HCT116 (cell line): ENCODE measurements at regions not wholly inside any gene's neighbourhood (a gene's known extent, or its start where the extent isn't known, plus 50 kb on each side); places are given as distances from the start of the nearest gene placed in this dataset.

ENCODE experiments used
- ATAC-seq: fragments of 200-7000 bp; cut with Tn5 transposase; 2 replicates; pipeline ENCODE4 v1.9.1; 2020; ENCODE audit warnings: mild to moderate bottlenecking, moderate library complexity
- BruUV-seq: library from RNA; stranded (reverse); fragments of 400-500 nt; replicated peaks from 2 replicates; lab custom pipeline; 2021; lab: Mats Ljungman, UMichigan
- CTCF ChIA-PET: fragments of 300-600 bp; sonication (Branson Sonifier 250); formaldehyde crosslinking; loops from one replicate; lab custom pipeline; 2021; ENCODE audit warnings: antibody characterized with exemption; lab: Charles Lee
- POLR2A ChIA-PET: fragments of 300-600, 350-600 bp; sonication (Branson Sonifier 250); formaldehyde crosslinking; loops from one replicate; lab custom pipeline; 2021; ENCODE audit warnings: antibody characterized with exemption; lab: Charles Lee
- RAD21 ChIA-PET, 2 experiments: fragments of 300-600 bp; sonication (Branson Sonifier 250); formaldehyde crosslinking; loops; one replicate each; lab custom pipeline; 2023; ENCODE audit warnings: low total read pairs in 2 of 2; ENCODE audit not compliant: uncharacterized antibody in 2 of 2, unreplicated experiment in 2 of 2, low non-redundant PET in 1 of 2; lab: Charles Lee
- DNase-seq: peaks from one replicate; pipeline ENCODE4 v3.0.0-alpha.2; 2010; ENCODE audit warnings: low read depth, low spot score
- H2AFZ ChIP-seq: fragments of 200-600 bp; shearing (Covaris generic), sonication (generic); 2 replicates; pipeline ENCODE4 v1.6.1; 2017; ENCODE audit warnings: low read depth, mixed run types, mixed read lengths, antibody characterized with exemption, low read length; ENCODE audit not compliant: poor library complexity, severe bottlenecking
- H3K27ac ChIP-seq: 2 replicates; pipeline ENCODE4 v1.5.1; 2012; ENCODE audit warnings: low read depth, low read length
- H3K27me3 ChIP-seq: fragments of 200-600 bp; sonication (generic); 2 replicates; pipeline ENCODE4 v1.6.1; 2016; ENCODE audit warnings: mixed run types, low read length, mixed read lengths; ENCODE audit not compliant: insufficient read depth
- H3K36me3 ChIP-seq, 2 experiments: fragments of 200-500 bp in 1 of 2; fragments of 200-600 bp in 1 of 2; sonication (Bioruptor generic) in 1 of 2; sonication (generic) in 1 of 2; 2 replicates each; pipeline versions ENCODE4 v1.5.1 to v1.6.1; 2014 to 2016; ENCODE audit warnings: low read length in 2 of 2, inconsistent platforms in 1 of 2, mixed read lengths in 1 of 2, mixed run types in 1 of 2; ENCODE audit not compliant: insufficient read depth in 2 of 2, control insufficient read depth in 1 of 2
- H3K4me1 ChIP-seq, 2 experiments: fragments of 200-600 bp in 1 of 2; sonication (generic) in 1 of 2; 2 replicates each; pipeline versions ENCODE4 v1.5.1 to v1.6.1; 2012 to 2017; ENCODE audit warnings: low read length in 2 of 2, inconsistent platforms in 1 of 2, mild to moderate bottlenecking in 1 of 2, mixed read lengths in 1 of 2, mixed run types in 1 of 2, moderate library complexity in 1 of 2; ENCODE audit not compliant: insufficient read depth in 2 of 2, control insufficient read depth in 1 of 2
- H3K4me2 ChIP-seq: fragments of 200-600 bp; sonication (generic); 2 replicates; pipeline ENCODE4 v1.6.1; 2017; ENCODE audit warnings: mixed run types, low read length, mixed read lengths
- H3K4me3 ChIP-seq, 2 experiments: fragments of 200-600 bp in 1 of 2; sonication (generic) in 1 of 2; replicated peaks in 1 of 2; 2 replicates each; pipeline ENCODE4 v1.5.1; 2011 to 2016; ENCODE audit warnings: low read length in 2 of 2, control low read depth in 1 of 2, low read depth in 1 of 2, mild to moderate bottlenecking in 1 of 2, mixed read lengths in 1 of 2, mixed run types in 1 of 2
- H3K79me2 ChIP-seq: fragments of 200-600 bp; sonication (generic); 2 replicates; pipeline ENCODE4 v1.6.1; 2017; ENCODE audit warnings: mild to moderate bottlenecking, mixed run types, low read length, moderate library complexity, mixed read lengths; ENCODE audit not compliant: insufficient read depth
- H3K9ac ChIP-seq: fragments of 200-600 bp; sonication (generic); 2 replicates; pipeline ENCODE4 v1.6.1; 2016; ENCODE audit warnings: low read length, mixed read lengths
- H3K9me2 ChIP-seq: fragments of 200-600 bp; sonication (generic), shearing (Covaris generic); 2 replicates; pipeline ENCODE4 v1.6.1; 2017; ENCODE audit warnings: mixed run types, mild to moderate bottlenecking, moderate library complexity; ENCODE audit not compliant: insufficient read depth
- H3K9me3 ChIP-seq, 2 experiments: fragments of 200-500 bp in 1 of 2; fragments of 200-600 bp in 1 of 2; sonication (Bioruptor generic) in 1 of 2; sonication (generic) in 1 of 2; 2 replicates each; pipeline ENCODE4 v1.6.1; 2014 to 2017; ENCODE audit warnings: low read length in 2 of 2, mixed read lengths in 2 of 2, inconsistent platforms in 1 of 2, low read depth in 1 of 2, mild to moderate bottlenecking in 1 of 2, mixed run types in 1 of 2, moderate library complexity in 1 of 2; ENCODE audit not compliant: control insufficient read depth in 1 of 2, insufficient read depth in 1 of 2
- H4K20me1 ChIP-seq: fragments of 200-600 bp; sonication (generic), shearing (Covaris generic); 2 replicates; pipeline ENCODE4 v1.6.1; 2017; ENCODE audit warnings: mixed run types, mild to moderate bottlenecking, moderate library complexity; ENCODE audit not compliant: insufficient read depth
- CBX3 ChIP-seq: IDR thresholded peaks from 2 replicates; pipeline ENCODE4 v1.6.1; 2012; ENCODE audit warnings: low read depth
- CEBPB ChIP-seq: IDR thresholded peaks from 2 replicates; pipeline ENCODE4 v1.6.1; 2012; ENCODE audit warnings: low read depth
- EGR1 ChIP-seq: IDR thresholded peaks from 2 replicates; pipeline ENCODE4 v1.6.1; 2012; ENCODE audit warnings: low read depth
- ELF1 ChIP-seq: IDR thresholded peaks from 2 replicates; pipeline ENCODE4 v1.6.1; 2012; ENCODE audit warnings: low read depth, borderline replicate concordance
- EZH2phosphoT487 ChIP-seq: fragments of 200-600 bp; IDR thresholded peaks from 2 replicates; pipeline ENCODE4 v1.6.1; 2018; ENCODE audit warnings: antibody characterized with exemption, borderline replicate concordance
- FOSL1 ChIP-seq: IDR thresholded peaks from 2 replicates; pipeline ENCODE4 v1.6.1; 2012; ENCODE audit warnings: low read depth
- JUND ChIP-seq: IDR thresholded peaks from 2 replicates; pipeline ENCODE4 v1.6.1; 2012
- POLR2A ChIP-seq: IDR thresholded peaks from 2 replicates; pipeline ENCODE4 v1.7.0; 2011; ENCODE audit warnings: borderline replicate concordance; ENCODE audit not compliant: insufficient read depth, insufficient read length; ENCODE audit errors: extremely low read depth
- RAD21 ChIP-seq: IDR thresholded peaks from 2 replicates; pipeline ENCODE4 v1.6.1; 2012; ENCODE audit warnings: low read depth, mild to moderate bottlenecking
- SIN3A ChIP-seq: IDR thresholded peaks from 2 replicates; pipeline ENCODE4 v1.6.1; 2012; ENCODE audit warnings: low read depth
- SRF ChIP-seq: IDR thresholded peaks from 2 replicates; pipeline ENCODE4 v1.6.1; 2012; ENCODE audit warnings: low read depth
- TCF7L2 ChIP-seq: IDR thresholded peaks from 2 replicates; pipeline ENCODE4 v1.7.0; 2011; ENCODE audit warnings: borderline replicate concordance, inconsistent platforms; ENCODE audit not compliant: insufficient read depth, insufficient read length; ENCODE audit errors: extremely low read depth
- YY1 ChIP-seq: IDR thresholded peaks from 2 replicates; pipeline ENCODE4 v1.6.1; 2011; ENCODE audit warnings: low read length, low read depth, moderate library complexity, mild to moderate bottlenecking; ENCODE audit not compliant: insufficient replicate concordance; ENCODE audit errors: extremely low read depth
- ZFX ChIP-seq: fragments of 450-650 bp; IDR thresholded peaks from 2 replicates; pipeline ENCODE4 v1.6.1; 2017
- ZNF274 ChIP-seq: fragments of 200-500 bp; sonication (Bioruptor generic); IDR thresholded peaks from 2 replicates; pipeline ENCODE4 v1.6.1; 2014; ENCODE audit warnings: mild to moderate bottlenecking, low read depth, low read length, inconsistent platforms
- intact Hi-C: fragments of 100-400 bp; cut with micrococcal nuclease; formaldehyde crosslinking; loops from 2 replicates; pipeline ENCODE4 v1.10.0; 2022
- TF ChIP-seq, protein P1 (sequence below): IDR thresholded peaks from 2 replicates; pipeline ENCODE4 v1.6.1; 2012
- TF ChIP-seq, protein P2 (sequence below): IDR thresholded peaks from 2 replicates; pipeline ENCODE4 v1.6.1; 2012; ENCODE audit warnings: low read depth

DNA sequence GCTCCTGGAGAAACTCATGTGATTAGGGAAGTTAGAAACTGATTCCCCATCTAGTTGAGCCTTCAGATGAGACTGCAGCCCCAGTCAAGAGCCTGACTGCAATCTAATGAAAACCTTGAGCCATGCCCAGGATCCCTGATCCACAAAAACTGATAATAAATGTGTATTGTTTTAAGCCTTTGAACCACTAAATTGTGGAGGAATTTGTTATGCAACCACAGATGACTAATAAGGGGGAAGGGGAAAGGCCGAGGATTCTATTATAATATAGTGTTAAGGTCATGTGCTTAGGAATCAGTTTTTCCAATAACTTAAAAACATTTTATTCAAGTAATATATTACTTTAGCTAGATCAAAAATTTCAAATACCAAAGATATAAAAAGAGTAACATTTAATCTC is 52.8 kb upstream of the USP25 start:
- Histone ChIP-seq H3K9ac (no peak overlapping the region), H4K20me1 (no peaks in the 10 kb centered on the region), H3K36me3 (no peaks in the 10 kb centered on the region), H3K4me2 (no peak overlapping the region), H3K9me2 (no peaks in the 10 kb centered on the region), H3K4me3 (no peak overlapping the region), H3K9me3 (no peaks in the 10 kb centered on the region), H3K4me1 (peaks cover 0 to under 1% of the 10 kb centered on the region in 2 experiments; a peak in 1 of 4 replicates), H3K79me2 (no peaks in the 10 kb centered on the region), H3K27me3 (no peaks in the 10 kb centered on the region), H2AFZ (no peak overlapping the region), H3K27ac (no peak overlapping the region)
- POLR2A ChIA-PET, result no interaction called here
- intact Hi-C loops, result no loop called here
- RAD21 ChIA-PET, result no interaction called here
- CTCF ChIA-PET, result no interaction called here
- no TSS peak for BruUV-seq
- no peak for DNase-seq
- no peak for ATAC-seq
- TF ChIP-seq ZNF274 (no peak), EGR1 (no peak), CBX3 (no peak), ELF1 (no peak), POLR2A (no peak), JUND (no peak), YY1 (no peak), SRF (no peak), EZH2phosphoT487 (no peak), RAD21 (no peak), ZFX (no peak), FOSL1 (no peak), TCF7L2 (no peak), SIN3A (no peak), CEBPB (no peak)
- TF ChIP-seq, protein P1, sequence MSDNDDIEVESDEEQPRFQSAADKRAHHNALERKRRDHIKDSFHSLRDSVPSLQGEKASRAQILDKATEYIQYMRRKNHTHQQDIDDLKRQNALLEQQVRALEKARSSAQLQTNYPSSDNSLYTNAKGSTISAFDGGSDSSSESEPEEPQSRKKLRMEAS, result no peak
- TF ChIP-seq, protein P2, sequence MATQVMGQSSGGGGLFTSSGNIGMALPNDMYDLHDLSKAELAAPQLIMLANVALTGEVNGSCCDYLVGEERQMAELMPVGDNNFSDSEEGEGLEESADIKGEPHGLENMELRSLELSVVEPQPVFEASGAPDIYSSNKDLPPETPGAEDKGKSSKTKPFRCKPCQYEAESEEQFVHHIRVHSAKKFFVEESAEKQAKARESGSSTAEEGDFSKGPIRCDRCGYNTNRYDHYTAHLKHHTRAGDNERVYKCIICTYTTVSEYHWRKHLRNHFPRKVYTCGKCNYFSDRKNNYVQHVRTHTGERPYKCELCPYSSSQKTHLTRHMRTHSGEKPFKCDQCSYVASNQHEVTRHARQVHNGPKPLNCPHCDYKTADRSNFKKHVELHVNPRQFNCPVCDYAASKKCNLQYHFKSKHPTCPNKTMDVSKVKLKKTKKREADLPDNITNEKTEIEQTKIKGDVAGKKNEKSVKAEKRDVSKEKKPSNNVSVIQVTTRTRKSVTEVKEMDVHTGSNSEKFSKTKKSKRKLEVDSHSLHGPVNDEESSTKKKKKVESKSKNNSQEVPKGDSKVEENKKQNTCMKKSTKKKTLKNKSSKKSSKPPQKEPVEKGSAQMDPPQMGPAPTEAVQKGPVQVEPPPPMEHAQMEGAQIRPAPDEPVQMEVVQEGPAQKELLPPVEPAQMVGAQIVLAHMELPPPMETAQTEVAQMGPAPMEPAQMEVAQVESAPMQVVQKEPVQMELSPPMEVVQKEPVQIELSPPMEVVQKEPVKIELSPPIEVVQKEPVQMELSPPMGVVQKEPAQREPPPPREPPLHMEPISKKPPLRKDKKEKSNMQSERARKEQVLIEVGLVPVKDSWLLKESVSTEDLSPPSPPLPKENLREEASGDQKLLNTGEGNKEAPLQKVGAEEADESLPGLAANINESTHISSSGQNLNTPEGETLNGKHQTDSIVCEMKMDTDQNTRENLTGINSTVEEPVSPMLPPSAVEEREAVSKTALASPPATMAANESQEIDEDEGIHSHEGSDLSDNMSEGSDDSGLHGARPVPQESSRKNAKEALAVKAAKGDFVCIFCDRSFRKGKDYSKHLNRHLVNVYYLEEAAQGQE, result no peak
